ENCODE measurements at regions not wholly inside any gene's neighbourhood (a gene's known extent, or its start where the extent isn't known, plus 50 kb on each side); places are given as distances from the start of the nearest gene placed in this dataset.
"Not testable (repeated sequence)": the region's sequence is repeated elsewhere in the genome, so short reads cannot be mapped to it uniquely, and the experiment has no call there.

DNA sequence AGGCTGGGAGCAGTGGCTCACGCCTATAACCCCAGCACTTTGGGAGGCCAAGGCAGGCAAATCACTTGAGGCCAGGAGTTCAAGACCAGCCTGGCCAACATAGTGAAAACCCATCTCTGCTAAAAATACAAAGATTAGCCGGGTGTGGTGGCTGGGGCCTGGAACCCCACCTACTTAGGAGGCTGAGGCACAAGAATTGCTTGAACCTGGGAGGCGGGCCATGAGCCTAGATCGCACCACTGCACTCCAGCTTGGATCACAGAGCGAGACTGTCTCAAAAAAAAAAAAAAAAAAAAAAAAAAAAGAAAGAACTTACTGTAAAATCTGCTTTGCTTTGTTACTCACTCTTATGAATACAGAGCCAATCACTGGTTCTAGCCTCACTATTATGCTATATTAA is 166.4 kb upstream of the TMCC3 start:
- TF ChIP-seq POLR2A (IDR thresholded peaks at IDR 0.05): not testable (repeated sequence)
- TF ChIP-seq, protein P1, sequence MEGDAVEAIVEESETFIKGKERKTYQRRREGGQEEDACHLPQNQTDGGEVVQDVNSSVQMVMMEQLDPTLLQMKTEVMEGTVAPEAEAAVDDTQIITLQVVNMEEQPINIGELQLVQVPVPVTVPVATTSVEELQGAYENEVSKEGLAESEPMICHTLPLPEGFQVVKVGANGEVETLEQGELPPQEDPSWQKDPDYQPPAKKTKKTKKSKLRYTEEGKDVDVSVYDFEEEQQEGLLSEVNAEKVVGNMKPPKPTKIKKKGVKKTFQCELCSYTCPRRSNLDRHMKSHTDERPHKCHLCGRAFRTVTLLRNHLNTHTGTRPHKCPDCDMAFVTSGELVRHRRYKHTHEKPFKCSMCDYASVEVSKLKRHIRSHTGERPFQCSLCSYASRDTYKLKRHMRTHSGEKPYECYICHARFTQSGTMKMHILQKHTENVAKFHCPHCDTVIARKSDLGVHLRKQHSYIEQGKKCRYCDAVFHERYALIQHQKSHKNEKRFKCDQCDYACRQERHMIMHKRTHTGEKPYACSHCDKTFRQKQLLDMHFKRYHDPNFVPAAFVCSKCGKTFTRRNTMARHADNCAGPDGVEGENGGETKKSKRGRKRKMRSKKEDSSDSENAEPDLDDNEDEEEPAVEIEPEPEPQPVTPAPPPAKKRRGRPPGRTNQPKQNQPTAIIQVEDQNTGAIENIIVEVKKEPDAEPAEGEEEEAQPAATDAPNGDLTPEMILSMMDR (IDR thresholded peaks at IDR 0.05): not testable (repeated sequence)
